DOHH2 (cell line): ENCODE measurements at regions not wholly inside any gene's neighbourhood (a gene's known extent, or its start where the extent isn't known, plus 50 kb on each side); places are given as distances from the start of the nearest gene placed in this dataset.

Experiments
- CTCF ChIP-seq: fragments of 200-600 bp; sonication (generic); IDR thresholded peaks from one replicate; pipeline ENCODE4 v1.5.1; 2014; ENCODE audit warnings: antibody characterized with exemption, mild to moderate bottlenecking, low read depth, low read length; ENCODE audit not compliant: poor library complexity, severe bottlenecking
- EZH2phosphoT487 ChIP-seq: fragments of 200-600 bp; sonication (generic); IDR thresholded peaks from 2 replicates; pipeline ENCODE4 v1.6.1; 2017; ENCODE audit warnings: borderline replicate concordance, mild to moderate bottlenecking, antibody characterized with exemption, low read length, moderate library complexity, mixed read lengths

GRCh38 chr5:164560216-164560615 lies 1054.8 kb downstream of the MAT2B start:
- TF ChIP-seq EZH2phosphoT487 (no peak), CTCF (no peak)
